Endothelial cell of umbilical vein (primary cell): ENCODE measurements at regions not wholly inside any gene's neighbourhood (a gene's known extent, or its start where the extent isn't known, plus 50 kb on each side); places are given as distances from the start of the nearest gene placed in this dataset.

Experiments used
- BruUV-seq: library from RNA; stranded (reverse); fragments of 400-500 nt; replicated peaks from 2 replicates; lab custom pipeline; 2021; lab: Mats Ljungman, UMichigan
- CTCF ChIA-PET: fragments of 300-600, 350-600 bp; sonication (Branson Sonifier 250); formaldehyde crosslinking; loops from one replicate; lab custom pipeline; 2021; ENCODE audit warnings: antibody characterized with exemption, inconsistent platforms; lab: Charles Lee
- POLR2A ChIA-PET: fragments of 300-600, 350-600 bp; sonication (Branson Sonifier 250); formaldehyde crosslinking; loops from one replicate; lab custom pipeline; 2021; ENCODE audit warnings: antibody characterized with exemption, inconsistent platforms; lab: Charles Lee
- DNase-seq: peaks from one replicate; pipeline ENCODE4 v3.0.0-alpha.2; 2011; ENCODE audit warnings: low read depth, low spot score
- FAIRE-seq: peaks from 2 replicates; lab custom pipeline; 2011; peaks lifted over from hg19 to GRCh38; lab: Jason Lieb, UNC
- H2AFZ ChIP-seq: 2 replicates; pipeline ENCODE4 v1.6.0; 2012; ENCODE audit warnings: low read depth, low read length, control low read depth, inconsistent platforms
- H3K27ac ChIP-seq: 2 replicates; pipeline ENCODE4 v1.5.1; 2011; ENCODE audit warnings: low read depth, mild to moderate bottlenecking, control low read depth, low read length, moderate library complexity; ENCODE audit not compliant: insufficient read depth
- H3K27me3 ChIP-seq, 2 experiments: 2 replicates each; pipeline versions ENCODE4 v1.6.0 to v1.6.1; 2011; ENCODE audit warnings: low read length in 2 of 2, mixed read lengths in 1 of 2; ENCODE audit not compliant: control insufficient read depth in 2 of 2, insufficient read depth in 2 of 2
- H3K36me3 ChIP-seq, 2 experiments: 2 replicates in 1 of 2; 3 replicates in 1 of 2; pipeline ENCODE4 v1.5.1; 2011; ENCODE audit warnings: low read length in 2 of 2, mild to moderate bottlenecking in 1 of 2, moderate library complexity in 1 of 2; ENCODE audit not compliant: control insufficient read depth in 2 of 2, insufficient read depth in 2 of 2; ENCODE audit errors: extremely low read depth in 1 of 2
- H3K4me1 ChIP-seq: 3 replicates; pipeline ENCODE4 v1.5.1; 2011; ENCODE audit warnings: mild to moderate bottlenecking, low read length; ENCODE audit not compliant: control insufficient read depth, insufficient read depth; ENCODE audit errors: extremely low read depth
- H3K4me2 ChIP-seq: 2 replicates; pipeline ENCODE4 v1.6.1; 2011; ENCODE audit warnings: low read length, control low read depth, mixed read lengths; ENCODE audit not compliant: insufficient read depth
- H3K4me3 ChIP-seq, 3 experiments: fragments of 200-600 bp in 1 of 3; sonication (generic), shearing (Covaris generic) in 1 of 3; replicated peaks in 1 of 3; 2 replicates each; pipeline ENCODE4 v1.5.1; 2011 to 2016; ENCODE audit warnings: control low read depth in 3 of 3, low read length in 3 of 3, mild to moderate bottlenecking in 2 of 3, inconsistent platforms in 1 of 3, low read depth in 1 of 3, moderate library complexity in 1 of 3; ENCODE audit not compliant: insufficient read depth in 1 of 3
- H3K79me2 ChIP-seq: 2 replicates; pipeline ENCODE4 v1.6.0; 2012; ENCODE audit warnings: low read length, inconsistent platforms; ENCODE audit not compliant: control insufficient read depth, insufficient read depth
- H3K9ac ChIP-seq: replicated peaks from 2 replicates; pipeline ENCODE3; 2011; ENCODE audit warnings: low read length, control low read depth; ENCODE audit not compliant: insufficient read depth; ENCODE audit errors: extremely low read depth
- H3K9me1 ChIP-seq: replicated peaks from 3 replicates; pipeline ENCODE4 v1.6.0; 2011; ENCODE audit warnings: mild to moderate bottlenecking, low read length; ENCODE audit not compliant: control insufficient read depth, insufficient read depth; ENCODE audit errors: extremely low read depth
- H3K9me3 ChIP-seq: replicated peaks from 2 replicates; pipeline ENCODE4 v1.5.1; 2012; ENCODE audit warnings: low read length, inconsistent platforms; ENCODE audit not compliant: control insufficient read depth, insufficient read depth
- H4K20me1 ChIP-seq: replicated peaks from 2 replicates; pipeline ENCODE3; 2011; ENCODE audit warnings: mild to moderate bottlenecking, low read length; ENCODE audit not compliant: control insufficient read depth, insufficient read depth; ENCODE audit errors: extremely low read depth
- CTCF ChIP-seq, 2 donors: IDR thresholded peaks; 1 replicate in 1 of 2; 2 replicates in 1 of 2; pipeline ENCODE4 v1.5.1; 2011; ENCODE audit warnings: low read length in 2 of 2, mild to moderate bottlenecking in 2 of 2, moderate library complexity in 2 of 2, control low read depth in 1 of 2, inconsistent platforms in 1 of 2, low read depth in 1 of 2; ENCODE audit not compliant: insufficient read depth in 1 of 2; ENCODE audit errors: extremely low read depth in 1 of 2
- EZH2 ChIP-seq: IDR thresholded peaks from 2 replicates; pipeline ENCODE4 v1.6.1; 2012; ENCODE audit warnings: borderline replicate concordance, low read depth, mild to moderate bottlenecking, moderate library complexity, low read length, inconsistent platforms; ENCODE audit not compliant: severe bottlenecking
- FOS ChIP-seq: IDR thresholded peaks from 2 replicates; pipeline ENCODE4 v1.6.1; 2011; ENCODE audit warnings: mild to moderate bottlenecking, low read length, moderate library complexity, borderline replicate concordance; ENCODE audit not compliant: insufficient read depth
- GATA2 ChIP-seq: IDR thresholded peaks from 2 replicates; pipeline ENCODE4 v1.7.0; 2011; ENCODE audit warnings: low read depth, mild to moderate bottlenecking, moderate library complexity, mixed read lengths, low read length; ENCODE audit not compliant: insufficient read length, insufficient read depth
- JUN ChIP-seq: IDR thresholded peaks from 2 replicates; pipeline ENCODE4 v1.6.1; 2011; ENCODE audit warnings: borderline replicate concordance, low read depth; ENCODE audit not compliant: insufficient read length, insufficient read depth
- MAX ChIP-seq: IDR thresholded peaks from 2 replicates; pipeline ENCODE4 v1.6.1; 2011; ENCODE audit not compliant: insufficient read depth, insufficient read length
- MYC ChIP-seq: IDR thresholded peaks from one replicate; pipeline ENCODE4 v1.6.1; 2011; ENCODE audit warnings: mild to moderate bottlenecking, low read depth, low read length
- POLR2A ChIP-seq: IDR thresholded peaks from 2 replicates; pipeline ENCODE4 v1.6.1; 2012; ENCODE audit warnings: low read depth, mild to moderate bottlenecking, control low read depth, low read length
- POLR2AphosphoS5 ChIP-seq: IDR thresholded peaks from 2 replicates; pipeline ENCODE4 v1.6.1; 2012; ENCODE audit warnings: low read depth, mild to moderate bottlenecking, control low read depth, low read length, moderate library complexity; ENCODE audit not compliant: insufficient read depth
- dilution Hi-C: fragments of 300-500 bp; cut with MboI; formaldehyde crosslinking; loops from one replicate; pipeline ENCODE4 v1.15.0; 2019; ENCODE audit warnings: low sequenced_read_pairs; ENCODE audit not compliant: extremely low pct_ligation_motif_present
- intact Hi-C: fragments of 100-400 bp; cut with micrococcal nuclease; formaldehyde crosslinking; loops from one replicate; pipeline ENCODE4 v1.10.0; 2022

- H3K9ac ChIP-seq: no peak overlapping the region
- H3K4me2 ChIP-seq: no peak overlapping the region
- no peak overlapping the region for H3K4me3 ChIP-seq
- no peaks in the 10 kb centered on the region for H4K20me1 ChIP-seq
- no peaks in the 10 kb centered on the region for H3K9me3 ChIP-seq
- dilution Hi-C loops: no loop called here
- H3K9me1 ChIP-seq: no peaks in the 10 kb centered on the region
- H3K27me3 ChIP-seq: no peaks in the 10 kb centered on the region
- FAIRE-seq: no peak
- no peak for DNase-seq
- no peaks in the 10 kb centered on the region for H3K36me3 ChIP-seq
- intact Hi-C loops: no loop called here
- no peak for TF ChIP-seq MYC
- TF ChIP-seq POLR2A: no peak
- TF ChIP-seq JUN: no peak
- no peak for TF ChIP-seq MAX
- TF ChIP-seq EZH2: no peak
- no peak for TF ChIP-seq GATA2
- no peak for TF ChIP-seq POLR2AphosphoS5
- no peak for TF ChIP-seq FOS
- no peak for TF ChIP-seq CTCF (IDR thresholded peaks at IDR 0.05; ENCODE audit: extremely low read depth in 1 of 2, insufficient read depth in 1 of 2, low read depth in 1 of 2, low read length in 2 of 2)
- no peaks in the 10 kb centered on the region for H3K79me2 ChIP-seq
- H2AFZ ChIP-seq: no peak overlapping the region
- ChIA-PET POLR2A (no interaction called here), CTCF (no interaction called here)
- H3K4me1 ChIP-seq: no peaks in the 10 kb centered on the region
- BruUV-seq: no TSS peak
- H3K27ac ChIP-seq: no peak overlapping the region
These were observed 559.9 kb downstream of the RAB28 start for GRCh38 chr4:12924253-12924652.
